ENCODE measurements at regions not wholly inside any gene's neighbourhood (a gene's known extent, or its start where the extent isn't known, plus 50 kb on each side); places are given as distances from the start of the nearest gene placed in this dataset.

DNA sequence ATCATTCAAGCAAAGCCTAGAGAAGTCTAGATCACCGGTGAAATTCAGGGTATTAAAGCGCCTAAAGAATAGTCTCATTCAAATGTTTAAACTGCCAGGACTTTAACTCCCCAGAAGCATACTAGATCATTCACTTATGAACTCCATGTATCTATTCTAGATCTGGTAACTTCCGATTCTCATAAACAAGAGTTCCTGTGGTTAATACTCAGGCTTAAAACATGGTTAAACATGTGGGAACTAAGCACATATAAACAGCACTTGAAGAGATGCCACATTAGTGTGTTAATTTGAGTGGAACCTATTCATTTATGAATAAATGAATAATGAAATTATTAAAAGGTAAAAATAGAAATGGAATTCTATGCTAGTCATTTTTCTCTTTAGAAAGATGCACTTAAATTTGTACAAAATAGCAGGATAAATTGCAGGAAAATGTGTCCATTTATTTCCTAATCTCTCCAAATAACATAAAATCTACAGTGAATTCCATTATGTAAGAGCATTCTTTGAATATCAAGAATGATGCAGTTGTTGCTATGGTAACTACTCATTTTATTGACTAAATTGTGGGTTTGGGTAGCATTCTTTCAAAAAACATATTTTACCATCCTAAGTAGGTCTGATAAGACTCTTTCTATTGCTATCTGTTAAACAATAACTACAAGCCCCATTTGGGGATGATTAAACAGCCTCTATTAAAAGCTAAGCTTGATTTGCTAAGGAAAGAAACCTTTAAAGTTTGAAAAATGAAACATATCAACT is 147.6 kb upstream of the TMEM168 start:
- TF ChIP-seq POLR2AphosphoS5 (IDR thresholded peaks at IDR 0.05; ENCODE audit: low read depth, low read length), result no peak
- no peak for TF ChIP-seq FOSL1 (IDR thresholded peaks at IDR 0.05; ENCODE audit: low read depth)
- TF ChIP-seq CTCF (IDR thresholded peaks at IDR 0.05 in 2 of 3, conservative IDR thresholded peaks at IDR 0.05 in 1 of 3; ENCODE audit: borderline replicate concordance in 1 of 3, insufficient read depth in 1 of 3, low read depth in 2 of 3, low read length in 2 of 3), result no peak
- no peak for TF ChIP-seq EZH2 (IDR thresholded peaks at IDR 0.05)
- TF ChIP-seq POLR2A (IDR thresholded peaks at IDR 0.05; ENCODE audit: borderline replicate concordance, extremely low read depth, insufficient read depth, insufficient read length), result no peak
- no peak for TF ChIP-seq SP1 (IDR thresholded peaks at IDR 0.05; ENCODE audit: low read depth)
- TF ChIP-seq YY1 (IDR thresholded peaks at IDR 0.05; ENCODE audit: extremely low read depth, insufficient replicate concordance, low read depth, low read length), result no peak
